ENCODE measurements at regions not wholly inside any gene's neighbourhood (a gene's known extent, or its start where the extent isn't known, plus 50 kb on each side); places are given as distances from the start of the nearest gene placed in this dataset.

GRCh38 chr6:51285876-51286275 is 467.2 kb downstream of the TFAP2B start:
- TF ChIP-seq POLR2A (IDR thresholded peaks at IDR 0.05) (no peak), CTCF (IDR thresholded peaks at IDR 0.05) (no peak)

All from esophagus squamous epithelium (tissue), 4 donors.